ENCODE measurements at regions not wholly inside any gene's neighbourhood (a gene's known extent, or its start where the extent isn't known, plus 50 kb on each side); places are given as distances from the start of the nearest gene placed in this dataset.
"Not testable (repeated sequence)": the region's sequence is repeated elsewhere in the genome, so short reads cannot be mapped to it uniquely, and the experiment has no call there.

GRCh38 chr5:167937635-167937998, 353.8 kb upstream of the WWC1 start:
- no peak for TF ChIP-seq CTCF (IDR thresholded peaks at IDR 0.05; ENCODE audit: unreplicated experiment)
- no TSS peak for BruUV-seq (replicated peaks)
- H3K4me3 Mint-ChIP-seq (ENCODE audit: unreplicated experiment) = no peak overlapping the region
- ChIA-PET POLR2A (no interaction called here), CTCF (interaction anchor here (0.7 to 0.8 kb wide), 2 partner anchors 12 to 170 kb away, joined by 3 read pairs; no protein-coding TSS in a partner anchor)
- H3K27me3 Mint-ChIP-seq (ENCODE audit: insufficient read depth, unreplicated experiment) = no peaks in the 10 kb centered on the region
- intact Hi-C loops (cut with micrococcal nuclease) = no loop called here
- no peak for DNase-seq (ENCODE audit: unreplicated experiment)
- no peak overlapping the region for H3K27ac Mint-ChIP-seq (ENCODE audit: low read depth, unreplicated experiment)
- H3K9me3 Mint-ChIP-seq (ENCODE audit: unreplicated experiment) = no peaks in the 10 kb centered on the region
- peaks cover 5% of the 10 kb centered on the region for H3K4me1 Mint-ChIP-seq (ENCODE audit: insufficient read depth, unreplicated experiment)
- H3K36me3 Mint-ChIP-seq (ENCODE audit: insufficient read depth, unreplicated experiment) = no peaks in the 10 kb centered on the region

GRCh38 chr5:167939686-167940085, 351.8 kb upstream of the WWC1 start:
- Mint-ChIP-seq H3K36me3 (ENCODE audit: insufficient read depth, unreplicated experiment) (no peaks in the 10 kb centered on the region), H3K9me3 (ENCODE audit: unreplicated experiment) (no peaks in the 10 kb centered on the region), H3K4me1 (ENCODE audit: insufficient read depth, unreplicated experiment) (peaks cover 8% of the 10 kb centered on the region), H3K4me3 (ENCODE audit: unreplicated experiment) (no peak overlapping the region), H3K27ac (ENCODE audit: low read depth, unreplicated experiment) (no peak overlapping the region), H3K27me3 (ENCODE audit: insufficient read depth, unreplicated experiment) (no peaks in the 10 kb centered on the region)
- no peak for TF ChIP-seq CTCF (IDR thresholded peaks at IDR 0.05; ENCODE audit: unreplicated experiment)
- CTCF ChIA-PET = interaction anchor here (0.6 to 0.9 kb wide), 2 partner anchors 53 to 357 kb away, joined by 3 to 4 read pairs; no protein-coding TSS in a partner anchor
- no TSS peak for BruUV-seq (replicated peaks)
- intact Hi-C loops (cut with micrococcal nuclease) = no loop called here
- POLR2A ChIA-PET = interaction anchor here (0.8 kb wide), 1 partner anchor 8 kb away, joined by 3 read pairs; no protein-coding TSS in a partner anchor
- DNase-seq (ENCODE audit: unreplicated experiment) = no peak

- no peak for DNase-seq (ENCODE audit: unreplicated experiment)
- ChIA-PET POLR2A (interaction anchor here (0.8 kb wide), 1 partner anchor 244 kb away, joined by 3 read pairs; no protein-coding TSS in a partner anchor), CTCF (no interaction called here)
- Mint-ChIP-seq H3K36me3 (ENCODE audit: insufficient read depth, unreplicated experiment) (no peaks in the 10 kb centered on the region), H3K9me3 (ENCODE audit: unreplicated experiment) (no peaks in the 10 kb centered on the region), H3K27me3 (ENCODE audit: insufficient read depth, unreplicated experiment) (no peaks in the 10 kb centered on the region), H3K4me3 (ENCODE audit: unreplicated experiment) (no peak overlapping the region), H3K27ac (ENCODE audit: low read depth, unreplicated experiment) (no peak overlapping the region), H3K4me1 (ENCODE audit: insufficient read depth, unreplicated experiment) (peaks cover 9% of the 10 kb centered on the region)
- TF ChIP-seq CTCF (IDR thresholded peaks at IDR 0.05; ENCODE audit: unreplicated experiment) = no peak
- no TSS peak for BruUV-seq (replicated peaks)
- intact Hi-C loops (cut with micrococcal nuclease) = no loop called here
These were observed 350.5 kb upstream of the WWC1 start for GRCh38 chr5:167940911-167941310.

- BruUV-seq (replicated peaks); H3K27me3 Mint-ChIP-seq (ENCODE audit: insufficient read depth, unreplicated experiment); H3K36me3 Mint-ChIP-seq (ENCODE audit: insufficient read depth, unreplicated experiment); CTCF ChIA-PET; intact Hi-C loops (cut with micrococcal nuclease); H3K4me1 Mint-ChIP-seq (ENCODE audit: insufficient read depth, unreplicated experiment); DNase-seq (ENCODE audit: unreplicated experiment); H3K4me3 Mint-ChIP-seq (ENCODE audit: unreplicated experiment); H3K27ac Mint-ChIP-seq (ENCODE audit: low read depth, unreplicated experiment); H3K9me3 Mint-ChIP-seq (ENCODE audit: unreplicated experiment): not testable (repeated sequence)
- POLR2A ChIA-PET = interaction anchor here (0.7 kb wide), 1 partner anchor 679 kb away, joined by 3 read pairs; no protein-coding TSS in a partner anchor
These were observed 349.9 kb upstream of the WWC1 start for GRCh38 chr5:167941556-167941955.

- no TSS peak for BruUV-seq (replicated peaks)
- intact Hi-C loops (cut with micrococcal nuclease) = no loop called here
- Mint-ChIP-seq H3K36me3 (ENCODE audit: insufficient read depth, unreplicated experiment) (no peaks in the 10 kb centered on the region), H3K9me3 (ENCODE audit: unreplicated experiment) (no peaks in the 10 kb centered on the region), H3K27me3 (ENCODE audit: insufficient read depth, unreplicated experiment) (no peaks in the 10 kb centered on the region), H3K27ac (ENCODE audit: low read depth, unreplicated experiment) (no peak overlapping the region), H3K4me3 (ENCODE audit: unreplicated experiment) (no peak overlapping the region), H3K4me1 (ENCODE audit: insufficient read depth, unreplicated experiment) (peaks cover 9% of the 10 kb centered on the region)
- POLR2A ChIA-PET = interaction anchor here (1.2 kb wide), 1 partner anchor 225 kb away, joined by 5 read pairs; no protein-coding TSS in a partner anchor
- no peak for DNase-seq (ENCODE audit: unreplicated experiment)
- TF ChIP-seq CTCF (IDR thresholded peaks at IDR 0.05; ENCODE audit: unreplicated experiment) = no peak
- CTCF ChIA-PET = interaction anchor here (0.6 to 1.6 kb wide), 3 partner anchors 10 to 52 kb away, joined by 3 to 7 read pairs (median 4); no protein-coding TSS in a partner anchor
These were observed 348.1 kb upstream of the WWC1 start for GRCh38 chr5:167943343-167943742.

Measured in MCF 10A (cell line).